UCSD-AML1 (cell line): ENCODE measurements at regions not wholly inside any gene's neighbourhood (a gene's known extent, or its start where the extent isn't known, plus 50 kb on each side); places are given as distances from the start of the nearest gene placed in this dataset.
A peak's percentile ranks its signal among the peaks of the same experiment; 100 is the strongest.

ENCODE experiments used
- DNase-seq: peaks from one replicate; lab custom pipeline; 2025; ENCODE audit not compliant: unreplicated experiment; lab: John Stamatoyannopoulos, UW

DNA sequence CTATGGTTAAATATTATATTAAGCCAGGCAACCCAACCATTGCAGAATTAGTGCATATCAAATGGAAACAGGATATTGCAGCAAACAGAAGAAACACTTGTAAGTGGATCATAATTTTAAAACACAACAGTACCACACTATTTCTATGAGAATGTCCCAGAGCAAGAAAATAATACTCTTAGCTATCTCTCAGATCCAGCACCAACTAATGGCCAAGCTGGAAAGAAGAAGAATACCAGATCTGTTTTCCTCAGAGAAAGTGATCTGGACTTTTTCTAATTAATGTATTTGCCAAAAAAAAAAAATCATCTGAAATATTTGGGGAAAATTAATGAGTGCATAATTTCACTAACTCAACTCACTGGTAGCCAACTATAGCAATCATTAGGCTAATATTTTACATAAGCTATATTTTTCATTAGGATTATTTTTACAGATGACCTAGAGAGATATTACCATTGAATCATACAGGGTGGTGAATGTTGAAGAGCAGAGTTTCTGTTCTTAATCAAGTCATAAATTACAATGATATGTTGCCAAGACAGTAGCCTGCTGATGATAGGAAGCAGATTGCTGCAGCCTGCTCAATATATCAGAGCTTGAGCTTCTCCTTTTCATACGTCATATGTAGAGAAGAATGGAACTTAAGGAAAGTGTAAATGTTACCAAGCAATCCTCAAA lies 995.4 kb upstream of the LRRN3 start:
- no peak for DNase-seq

DNA sequence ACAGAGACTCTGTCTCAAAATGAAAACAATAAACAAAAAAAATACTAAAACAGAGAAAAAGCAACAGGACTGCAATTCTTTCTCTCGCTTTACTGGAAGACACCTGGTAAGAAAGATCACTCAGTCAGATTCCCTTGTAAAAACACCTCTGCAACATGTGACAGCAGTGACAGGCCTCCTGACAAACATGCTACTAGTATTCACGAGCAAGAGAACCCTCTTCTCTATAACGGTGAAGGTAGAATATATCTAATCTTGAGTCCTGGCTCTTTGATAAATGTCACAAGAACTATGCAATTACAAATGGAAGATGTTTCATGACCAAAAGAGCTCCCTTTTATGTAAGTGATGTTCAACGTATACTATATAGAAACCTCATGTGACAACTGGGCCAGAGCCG lies 986.7 kb upstream of the LRRN3 start:
- DNase-seq = no peak

DNA sequence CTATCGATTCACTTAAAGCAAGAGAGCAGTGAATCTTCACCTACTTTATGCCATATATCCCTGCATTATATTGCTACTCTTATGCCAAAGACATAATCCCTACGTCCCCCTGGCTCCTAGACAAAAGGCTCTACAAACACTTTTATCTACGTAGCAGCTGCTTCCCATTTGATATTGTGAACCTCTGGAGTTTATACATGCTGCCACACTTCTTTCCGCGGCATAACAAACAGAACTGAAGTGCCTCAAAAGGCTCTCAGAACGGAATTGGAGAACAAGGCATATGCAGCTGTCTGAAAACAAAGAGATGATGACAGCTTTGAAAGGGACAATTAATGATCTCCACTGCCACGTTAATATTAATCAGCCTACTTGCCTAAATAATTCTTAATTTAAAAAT lies 985.6 kb upstream of the LRRN3 start:
- no peak for DNase-seq

DNA sequence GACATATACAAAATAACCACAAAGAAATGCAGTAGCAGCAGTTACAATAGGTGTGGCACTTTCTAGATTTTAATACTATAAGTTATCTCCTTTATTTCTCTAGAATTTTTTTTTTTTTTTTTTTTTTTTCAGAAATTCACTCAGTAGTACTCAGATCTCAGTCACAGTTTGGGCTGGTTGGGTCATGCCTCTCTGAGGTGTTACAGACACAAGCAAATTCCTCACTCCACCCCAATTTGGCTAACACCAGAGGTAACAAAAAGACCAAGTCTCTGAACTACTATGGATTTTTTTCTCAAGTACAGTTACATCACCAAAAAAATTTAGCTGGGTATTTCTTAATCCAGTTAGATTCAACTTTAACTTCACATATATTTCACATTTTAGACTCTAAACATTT lies 985.1 kb upstream of the LRRN3 start:
- no peak for DNase-seq

DNA sequence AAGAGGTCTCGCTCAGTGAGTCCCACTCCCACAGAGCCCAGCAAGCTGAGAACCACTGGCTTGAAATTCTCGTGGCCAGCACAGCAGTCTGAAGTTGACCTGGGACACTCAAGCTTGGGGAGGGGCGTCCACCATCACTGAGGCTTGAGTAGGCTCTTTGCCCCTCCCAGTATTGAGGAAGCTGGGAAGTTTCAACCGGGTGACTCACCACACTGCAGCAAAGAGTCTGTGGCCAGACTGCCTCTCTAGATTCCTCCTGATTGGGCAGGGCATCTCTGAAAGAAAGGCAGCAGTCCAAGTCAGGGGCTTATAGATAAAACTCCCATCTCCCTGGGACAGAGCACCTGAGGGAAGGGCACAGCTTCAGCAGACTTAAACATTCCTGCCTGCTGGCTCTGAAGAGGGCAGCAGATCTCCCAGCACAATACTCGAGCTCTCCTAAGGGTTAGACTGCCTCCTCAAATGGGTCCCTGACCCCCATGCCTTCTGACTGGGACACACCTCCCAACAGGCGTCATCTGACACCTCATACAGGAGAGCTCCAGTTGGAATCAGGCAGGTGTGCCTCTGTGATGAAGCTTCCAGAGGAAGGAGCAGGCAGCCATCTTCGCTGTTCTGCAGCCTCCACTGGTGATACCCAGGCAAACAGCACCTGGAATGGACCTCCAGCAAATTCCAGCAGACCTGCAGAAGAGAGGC lies 970.9 kb upstream of the LRRN3 start:
- DNase-seq = no peak

DNA sequence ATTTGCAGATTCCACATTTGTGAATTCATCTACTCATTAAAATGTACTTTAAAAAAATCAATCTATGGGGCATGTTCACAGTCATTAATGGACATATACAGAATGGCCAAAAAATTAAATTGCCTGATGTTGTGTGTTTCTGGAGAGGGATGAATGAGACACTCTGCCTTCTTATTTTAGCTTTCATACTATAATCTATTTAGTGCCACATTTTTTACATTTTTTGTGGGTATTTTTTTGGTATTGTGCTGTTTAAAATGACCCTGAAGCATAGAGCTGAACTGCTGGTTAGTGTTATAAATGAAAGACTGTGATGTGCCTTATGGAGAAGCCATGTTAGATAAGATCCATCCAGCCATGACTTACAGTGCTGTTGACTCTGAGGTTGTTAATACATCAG lies 961.8 kb upstream of the LRRN3 start:
- no peak for DNase-seq

DNA sequence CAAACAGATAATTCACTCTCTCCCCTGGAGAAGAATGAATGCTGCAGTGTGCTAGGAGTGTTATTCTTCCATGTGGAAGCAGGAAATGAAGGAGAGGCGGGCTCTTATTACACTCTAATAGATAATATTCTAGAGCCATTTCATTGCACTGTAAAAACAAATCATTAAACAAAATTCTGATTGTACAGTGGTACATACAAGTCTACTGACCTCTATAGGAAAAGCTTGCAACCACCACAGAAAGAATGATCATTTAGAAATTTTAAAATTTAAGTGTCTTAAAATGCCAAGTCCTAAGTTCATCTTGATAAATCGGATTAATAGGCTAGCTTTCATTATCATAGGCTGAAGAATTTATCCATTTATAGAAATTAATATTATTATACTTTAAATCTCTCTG lies 960.3 kb upstream of the LRRN3 start:
- no peak for DNase-seq

DNA sequence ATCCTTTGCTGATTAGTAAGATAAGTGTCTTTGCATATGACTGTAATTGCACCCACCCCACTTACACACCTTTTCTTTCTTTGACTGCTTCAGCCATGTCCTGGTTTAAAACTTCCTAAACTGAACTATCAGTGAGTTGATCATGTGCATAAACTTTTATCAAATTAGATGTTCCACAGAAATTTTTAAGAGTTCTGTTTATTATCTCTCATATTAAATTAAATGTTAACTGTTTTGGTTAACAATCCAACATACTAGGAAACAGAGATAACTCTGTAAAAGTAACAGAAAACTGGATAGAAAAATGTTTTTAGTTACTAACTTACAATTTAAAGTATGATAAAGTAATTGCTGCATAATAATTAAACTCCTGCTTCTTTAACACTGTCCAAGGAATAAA lies 959.6 kb upstream of the LRRN3 start:
- DNase-seq = no peak

DNA sequence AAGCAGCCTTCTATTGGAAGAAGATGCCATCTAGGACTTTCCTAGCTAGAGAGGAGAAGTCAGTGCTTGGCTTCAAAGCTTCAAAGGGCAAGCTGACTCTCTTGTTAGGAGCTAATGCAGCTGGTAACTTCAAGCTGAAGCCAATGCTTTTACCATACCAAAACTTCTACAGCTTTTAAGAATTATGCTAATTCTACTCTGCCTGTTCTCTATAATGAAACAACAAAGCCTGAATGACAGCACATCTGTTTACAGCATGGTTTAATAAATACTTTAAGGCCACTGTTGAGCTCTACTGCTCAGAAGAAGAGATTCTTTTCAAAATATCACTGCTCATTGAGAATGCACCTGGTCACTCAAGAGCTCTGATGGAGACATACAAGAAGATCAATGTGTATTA lies 951.9 kb upstream of the LRRN3 start:
- no peak for DNase-seq

DNA sequence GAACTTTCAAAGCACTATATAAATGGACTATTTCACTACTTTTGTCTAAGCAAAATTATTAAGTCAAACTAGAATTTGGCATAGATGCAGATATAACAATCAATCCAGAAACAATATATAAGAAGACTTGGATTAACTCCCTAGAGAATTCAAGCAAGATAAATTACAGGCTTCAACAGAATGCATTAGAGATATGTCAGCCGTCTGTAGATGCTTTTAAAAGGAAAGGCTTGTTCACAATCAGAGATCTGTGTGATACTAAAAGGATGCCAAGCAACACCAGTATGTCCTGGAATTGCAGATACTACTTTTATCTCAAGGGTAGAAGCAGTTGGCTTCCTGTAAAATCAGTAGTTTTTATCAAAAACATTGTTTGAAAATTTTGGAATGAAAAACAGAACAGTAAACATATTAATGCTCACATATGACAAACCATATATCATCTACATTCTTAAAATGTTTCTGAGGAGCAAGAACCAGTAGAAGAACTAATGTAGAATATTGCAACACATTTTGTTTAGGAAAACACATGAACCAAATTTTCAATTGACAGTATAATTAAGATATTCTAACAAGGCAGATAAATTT lies 947.9 kb upstream of the LRRN3 start:
- DNase-seq = no peak

DNA sequence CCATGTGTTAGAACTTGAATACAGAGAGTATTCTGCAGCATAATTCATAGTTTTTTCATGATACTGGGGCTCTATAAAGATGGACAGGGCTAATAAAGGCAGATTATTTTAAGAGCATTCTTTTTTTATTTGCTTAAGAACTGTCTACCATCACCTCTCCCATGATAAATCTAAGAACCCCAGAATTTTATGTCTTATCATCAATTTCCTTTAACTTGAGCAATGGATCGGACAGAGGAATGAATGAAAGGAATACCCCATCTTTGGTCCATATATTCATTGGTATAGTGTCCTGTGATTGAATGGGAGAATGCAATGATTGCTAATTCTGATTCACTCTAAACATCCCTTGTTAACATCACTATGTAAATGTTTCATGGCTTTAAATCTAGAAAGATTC lies 946.3 kb upstream of the LRRN3 start:
- DNase-seq = no peak

DNA sequence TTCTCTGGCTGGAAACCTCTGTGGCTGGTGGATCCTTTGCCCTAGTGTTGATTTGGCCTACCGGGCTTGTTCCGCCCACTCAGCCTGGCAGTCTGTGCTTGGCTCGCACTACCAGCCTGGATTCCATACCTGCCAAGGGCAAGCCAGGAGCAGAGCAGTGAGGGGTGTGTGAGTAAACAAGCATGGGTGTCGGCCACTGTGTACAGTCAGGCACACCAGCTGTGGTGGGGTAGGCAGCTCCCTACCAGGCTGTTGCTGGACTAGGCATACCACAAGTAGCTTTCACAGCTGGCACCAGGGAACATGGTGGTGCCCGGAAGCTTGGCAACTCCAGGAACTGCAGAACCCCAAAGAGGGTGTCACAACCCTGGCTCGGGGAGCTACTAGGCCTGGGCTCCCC lies 942.9 kb upstream of the LRRN3 start:
- peak; percentile 0 for DNase-seq

DNA sequence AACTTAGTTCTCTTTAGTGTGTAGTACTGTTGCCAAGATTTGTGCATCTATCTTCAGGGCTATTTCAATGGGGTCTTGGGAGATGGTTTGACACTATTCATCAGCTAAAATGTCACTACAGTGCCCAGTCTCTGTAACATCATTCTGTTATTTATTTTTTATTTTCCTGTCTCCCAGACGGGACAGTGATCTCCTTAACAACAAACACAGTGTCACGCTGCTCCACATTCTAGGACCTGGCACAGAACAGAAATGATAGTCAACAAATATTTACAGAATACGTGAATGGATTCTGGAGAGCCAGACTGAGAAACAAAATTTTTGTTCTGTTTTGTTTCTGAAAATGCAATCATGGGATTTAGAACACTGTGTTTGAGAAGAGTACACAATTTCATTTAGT lies 937.7 kb upstream of the LRRN3 start:
- DNase-seq = no peak

DNA sequence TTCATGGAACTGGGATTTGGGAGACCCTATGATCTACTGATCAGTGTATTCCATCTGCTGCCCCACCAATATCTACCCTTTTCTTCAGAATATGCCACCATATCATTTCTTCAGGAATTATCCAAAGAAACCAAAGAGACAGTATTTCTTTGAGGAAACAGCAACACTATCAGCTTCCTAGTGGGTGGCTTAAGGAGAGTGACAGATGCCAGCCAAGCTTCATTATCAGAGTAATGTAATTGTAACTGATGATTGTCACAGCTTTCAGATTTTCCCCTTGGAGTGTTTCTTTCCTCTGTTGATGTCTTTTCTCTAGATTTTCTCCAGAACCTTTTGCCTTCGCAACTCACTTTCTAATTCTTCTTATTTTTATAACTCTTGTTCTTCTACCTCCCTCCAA lies 934.4 kb upstream of the LRRN3 start:
- no peak for DNase-seq

DNA sequence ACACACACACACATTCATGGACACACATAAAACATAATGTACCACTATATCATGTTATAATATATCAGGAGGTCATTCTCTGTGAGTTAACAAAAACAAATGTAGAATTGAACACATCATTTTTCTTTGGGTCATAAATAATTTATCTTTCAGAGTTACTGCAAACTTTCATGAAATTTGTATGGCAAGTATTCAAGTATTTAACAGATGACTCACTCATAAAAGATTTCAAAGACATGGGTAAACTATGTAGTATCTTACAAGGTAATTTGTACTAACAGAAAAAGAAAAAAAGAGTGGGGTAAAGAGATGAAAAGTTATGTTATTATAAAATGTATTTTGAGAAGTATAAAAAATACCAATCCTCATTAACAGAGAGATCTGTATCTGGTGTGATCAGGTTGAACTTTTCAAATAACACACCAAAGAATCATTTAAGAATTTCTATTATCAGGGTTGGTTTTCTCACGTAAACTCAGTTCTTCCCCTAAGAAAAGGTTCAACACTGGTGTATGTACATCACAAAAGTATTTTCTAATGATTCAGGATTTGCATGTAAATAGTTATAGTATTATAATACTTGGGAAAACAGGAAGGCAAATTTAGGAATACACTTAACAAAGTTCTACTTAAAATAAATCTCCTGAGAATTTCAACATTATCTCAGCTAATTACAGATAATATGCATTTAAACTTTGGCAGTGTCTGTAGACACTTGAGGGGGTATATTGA lies 933.1 kb upstream of the LRRN3 start:
- DNase-seq = no peak

DNA sequence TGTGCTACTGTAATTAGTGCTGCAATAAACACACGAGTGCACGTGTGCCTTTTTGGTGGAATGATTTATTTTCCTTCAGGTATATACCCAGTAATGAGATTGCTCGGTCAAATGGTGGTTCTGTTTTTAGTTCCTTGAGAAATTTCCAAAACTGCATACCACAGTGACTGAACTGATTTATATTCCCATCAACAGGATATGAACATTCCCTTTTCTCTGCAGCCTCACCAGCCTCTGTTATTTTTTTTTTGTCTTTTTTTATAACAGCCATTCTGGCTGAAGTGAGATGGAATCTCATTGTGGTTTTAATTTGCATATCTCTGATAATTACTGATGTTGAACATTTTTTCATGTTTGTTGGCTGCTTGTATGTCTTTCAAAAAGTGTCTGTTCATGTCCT lies 922.9 kb upstream of the LRRN3 start:
- no peak for DNase-seq

DNA sequence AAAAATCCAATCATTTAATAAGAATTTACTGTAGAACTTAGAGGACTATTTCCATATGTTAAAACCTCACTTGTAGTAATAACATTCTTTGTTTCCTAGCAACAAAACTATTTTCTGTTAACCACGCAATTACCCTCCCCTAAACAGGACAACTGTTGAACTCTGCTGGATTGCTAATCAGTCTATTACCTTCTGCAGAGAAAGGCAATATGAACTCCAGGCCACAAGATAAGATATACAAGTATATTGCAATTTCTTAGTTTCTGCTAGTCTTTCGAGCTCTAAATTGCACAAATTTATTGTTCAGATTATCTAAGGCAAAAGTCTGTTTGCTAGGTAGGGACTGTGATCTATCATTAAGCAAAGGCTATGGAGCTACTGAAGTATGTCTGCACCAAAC lies 920.1 kb upstream of the LRRN3 start:
- no peak for DNase-seq

DNA sequence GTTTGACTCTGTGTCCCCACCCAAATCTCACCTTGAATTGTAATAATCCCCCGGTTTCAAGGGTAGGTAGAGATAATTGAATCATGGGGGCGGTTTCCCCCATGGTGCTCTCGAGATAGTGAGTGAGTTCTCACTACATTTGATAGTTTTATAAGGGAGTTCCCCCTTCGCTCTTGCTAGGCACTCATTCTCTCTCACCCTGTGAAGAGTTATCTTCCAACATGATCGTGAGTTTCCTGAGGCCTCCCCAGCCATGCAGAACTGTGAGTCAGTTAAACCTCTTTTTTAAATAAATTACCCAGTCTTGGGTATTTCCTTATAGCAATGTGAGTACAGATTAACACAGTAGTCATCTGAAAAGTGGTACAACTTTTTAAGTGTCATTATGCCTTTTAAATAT lies 913.5 kb upstream of the LRRN3 start:
- no peak for DNase-seq

DNA sequence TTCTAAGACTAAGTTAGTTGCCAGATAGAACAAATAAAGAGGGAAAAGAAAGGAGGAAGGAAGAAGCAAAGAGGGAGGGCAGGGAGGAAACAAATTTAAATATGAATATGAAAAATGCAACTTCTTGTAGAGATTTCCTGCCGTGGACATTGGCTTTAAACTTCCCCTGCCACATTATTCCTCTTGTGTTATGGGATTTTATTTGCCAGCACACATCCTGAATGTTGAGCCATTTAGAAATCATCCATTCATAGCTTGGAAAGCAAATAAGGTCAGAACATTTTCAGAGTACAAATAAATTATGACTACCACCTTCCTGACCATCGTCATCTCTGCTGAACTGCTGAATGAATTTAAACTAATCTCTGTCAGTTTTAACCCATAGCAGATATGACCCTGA lies 911.9 kb upstream of the LRRN3 start:
- DNase-seq = no peak

DNA sequence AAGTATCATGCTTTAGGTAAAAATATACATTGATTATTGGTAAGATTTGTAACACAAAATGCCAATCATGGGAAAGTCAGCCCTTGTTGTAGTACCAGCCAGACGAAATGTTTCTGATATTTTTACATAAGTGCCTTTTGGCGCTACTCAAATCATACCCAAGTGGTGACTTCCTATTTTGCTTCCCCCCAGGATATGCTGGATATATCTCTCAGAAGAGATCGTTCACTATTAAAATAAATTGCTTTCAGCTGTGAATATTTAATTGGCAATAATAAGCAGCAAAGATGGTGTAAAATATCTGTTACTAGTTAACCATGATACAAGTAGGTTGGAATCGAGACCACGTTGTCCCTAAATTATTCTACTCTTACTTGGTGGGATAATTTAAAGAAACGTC lies 909.2 kb upstream of the LRRN3 start:
- no peak for DNase-seq

DNA sequence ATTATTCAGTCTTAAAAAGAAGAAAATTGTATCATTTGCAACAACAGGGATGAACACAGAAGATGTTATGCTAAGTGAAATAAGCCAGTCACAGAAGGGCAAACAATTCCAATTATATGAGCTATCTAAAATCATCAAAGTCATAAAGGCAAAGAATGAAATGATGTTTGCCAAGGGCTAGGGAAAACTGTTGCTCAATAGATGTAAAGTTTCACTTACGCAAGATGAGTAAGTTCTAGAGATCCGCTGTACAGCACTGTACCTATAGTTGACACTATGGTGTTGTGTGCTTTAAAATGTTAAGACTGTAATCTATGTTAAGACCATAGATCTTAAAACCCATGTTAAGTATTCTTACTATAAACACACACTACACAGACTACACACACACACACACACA lies 904.6 kb upstream of the LRRN3 start:
- DNase-seq = no peak
